Caco-2 (cell line): ENCODE measurements at regions not wholly inside any gene's neighbourhood (a gene's known extent, or its start where the extent isn't known, plus 50 kb on each side); places are given as distances from the start of the nearest gene placed in this dataset.

Experiments
- BruUV-seq: library from RNA; stranded (reverse); fragments of 400-500 nt; replicated peaks from 2 replicates; lab custom pipeline; 2021; lab: Mats Ljungman, UMichigan
- CTCF ChIA-PET: fragments of 300-600 bp; sonication (Branson Sonifier 250); formaldehyde crosslinking; loops from one replicate; lab custom pipeline; 2022; ENCODE audit warnings: antibody characterized with exemption; lab: Charles Lee
- POLR2A ChIA-PET: fragments of 300-600 bp; sonication (Branson Sonifier 250); formaldehyde crosslinking; loops from one replicate; lab custom pipeline; 2022; ENCODE audit warnings: antibody characterized with exemption; lab: Charles Lee
- DNase-seq, 2 experiments: peaks; one replicate each; pipeline versions ENCODE4 v3.0.0 to v3.0.0-alpha.2; 2020 to 2022
- H3K27me3 ChIP-seq: replicated peaks from 2 replicates; pipeline ENCODE4 v1.6.0; 2011; ENCODE audit warnings: low read length; ENCODE audit not compliant: control insufficient read depth, insufficient read depth
- H3K36me3 ChIP-seq: 2 replicates; pipeline ENCODE4 v1.5.1; 2011; ENCODE audit warnings: low read length; ENCODE audit not compliant: control insufficient read depth, insufficient read depth
- H3K4me1 ChIP-seq: fragments of 250-450 bp; sonication (Bioruptor Pico); 2 replicates; pipeline ENCODE4 v1.5.1; 2020; ENCODE audit warnings: mild to moderate bottlenecking
- H3K4me3 ChIP-seq: 2 replicates; pipeline ENCODE4 v1.5.1; 2011; ENCODE audit warnings: low read depth, mild to moderate bottlenecking, control low read depth, low read length
- H3K9me3 ChIP-seq: fragments of 250-450 bp; sonication (Bioruptor Pico); 2 replicates; pipeline ENCODE4 v1.5.1; 2020; ENCODE audit warnings: mild to moderate bottlenecking, moderate library complexity
- H3K27ac Mint-ChIP-seq: one replicate; pipeline ENCODE4 v1.8.0; 2022; ENCODE audit warnings: mixed read lengths; ENCODE audit not compliant: unreplicated experiment
- H3K27me3 Mint-ChIP-seq: one replicate; pipeline ENCODE4 v1.8.0; 2022; ENCODE audit warnings: mixed read lengths; ENCODE audit not compliant: insufficient read depth, unreplicated experiment
- H3K36me3 Mint-ChIP-seq: one replicate; pipeline ENCODE4 v1.8.0; 2022; ENCODE audit warnings: mild to moderate bottlenecking, mixed read lengths; ENCODE audit not compliant: insufficient read depth, unreplicated experiment
- H3K4me1 Mint-ChIP-seq: one replicate; pipeline ENCODE4 v1.8.0; 2022; ENCODE audit warnings: low read depth, mixed read lengths; ENCODE audit not compliant: unreplicated experiment
- H3K4me3 Mint-ChIP-seq: one replicate; pipeline ENCODE4 v1.8.0; 2022; ENCODE audit warnings: mild to moderate bottlenecking, moderate library complexity, mixed read lengths; ENCODE audit not compliant: unreplicated experiment
- H3K9me3 Mint-ChIP-seq: one replicate; pipeline ENCODE4 v1.8.0; 2022; ENCODE audit warnings: mixed read lengths; ENCODE audit not compliant: unreplicated experiment
- intact Hi-C: fragments of 100-400 bp; cut with micrococcal nuclease; formaldehyde crosslinking; loops from one replicate; pipeline ENCODE4 v1.10.0; 2022; ENCODE audit not compliant: unreplicated experiment
- TF ChIP-seq, protein P1 (sequence below), 2 experiments: fragments of 200-600 bp in 1 of 2; IDR thresholded peaks; 1 replicate in 1 of 2; 2 replicates in 1 of 2; pipeline versions ENCODE4 v1.5.1 to v1.8.0; 2011 to 2022; ENCODE audit warnings: antibody characterized with exemption in 1 of 2, control low read depth in 1 of 2, inconsistent platforms in 1 of 2, low read depth in 1 of 2, low read length in 1 of 2, mild to moderate bottlenecking in 1 of 2, moderate library complexity in 1 of 2; ENCODE audit not compliant: insufficient read depth in 1 of 2, severe bottlenecking in 1 of 2, unreplicated experiment in 1 of 2

DNA sequence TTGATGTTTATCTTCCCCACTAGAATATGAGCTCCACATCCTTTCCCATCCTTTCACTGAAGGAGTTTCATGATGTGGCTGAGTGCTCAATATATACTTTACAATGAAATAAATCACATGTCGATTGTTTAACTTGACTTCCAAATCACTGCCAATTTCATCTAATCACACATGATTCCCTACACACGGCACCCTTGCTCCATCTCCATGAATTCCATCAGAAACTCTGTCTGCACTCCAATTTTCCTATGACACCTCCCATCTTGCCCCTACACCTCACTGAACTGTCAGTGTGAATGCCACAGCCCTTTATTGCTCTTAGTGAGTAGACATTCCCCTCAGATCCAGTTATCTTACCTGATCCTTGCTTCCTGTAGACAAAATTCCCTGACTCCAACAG lies 366.0 kb downstream of the CMPK2 start:
- no TSS peak for BruUV-seq
- no peaks in the 10 kb centered on the region for H3K4me1 ChIP-seq
- no peaks in the 10 kb centered on the region for H3K9me3 ChIP-seq
- Mint-ChIP-seq H3K9me3 (no peaks in the 10 kb centered on the region), H3K27ac (no peak overlapping the region), H3K4me1 (no peaks in the 10 kb centered on the region), H3K36me3 (no peaks in the 10 kb centered on the region), H3K27me3 (peaks cover 6% of the 10 kb centered on the region), H3K4me3 (no peak overlapping the region)
- CTCF ChIA-PET: no interaction called here
- H3K4me3 ChIP-seq: no peak overlapping the region
- H3K36me3 ChIP-seq: no peaks in the 10 kb centered on the region
- TF ChIP-seq, protein P1, sequence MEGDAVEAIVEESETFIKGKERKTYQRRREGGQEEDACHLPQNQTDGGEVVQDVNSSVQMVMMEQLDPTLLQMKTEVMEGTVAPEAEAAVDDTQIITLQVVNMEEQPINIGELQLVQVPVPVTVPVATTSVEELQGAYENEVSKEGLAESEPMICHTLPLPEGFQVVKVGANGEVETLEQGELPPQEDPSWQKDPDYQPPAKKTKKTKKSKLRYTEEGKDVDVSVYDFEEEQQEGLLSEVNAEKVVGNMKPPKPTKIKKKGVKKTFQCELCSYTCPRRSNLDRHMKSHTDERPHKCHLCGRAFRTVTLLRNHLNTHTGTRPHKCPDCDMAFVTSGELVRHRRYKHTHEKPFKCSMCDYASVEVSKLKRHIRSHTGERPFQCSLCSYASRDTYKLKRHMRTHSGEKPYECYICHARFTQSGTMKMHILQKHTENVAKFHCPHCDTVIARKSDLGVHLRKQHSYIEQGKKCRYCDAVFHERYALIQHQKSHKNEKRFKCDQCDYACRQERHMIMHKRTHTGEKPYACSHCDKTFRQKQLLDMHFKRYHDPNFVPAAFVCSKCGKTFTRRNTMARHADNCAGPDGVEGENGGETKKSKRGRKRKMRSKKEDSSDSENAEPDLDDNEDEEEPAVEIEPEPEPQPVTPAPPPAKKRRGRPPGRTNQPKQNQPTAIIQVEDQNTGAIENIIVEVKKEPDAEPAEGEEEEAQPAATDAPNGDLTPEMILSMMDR (IDR thresholded peaks at IDR 0.05; ENCODE audit: insufficient read depth in 1 of 2, low read depth in 1 of 2, low read length in 1 of 2, severe bottlenecking in 1 of 2, unreplicated experiment in 1 of 2): no peak
- DNase-seq: no peak
- intact Hi-C loops: no loop called here
- H3K27me3 ChIP-seq: no peaks in the 10 kb centered on the region
- POLR2A ChIA-PET: no interaction called here

DNA sequence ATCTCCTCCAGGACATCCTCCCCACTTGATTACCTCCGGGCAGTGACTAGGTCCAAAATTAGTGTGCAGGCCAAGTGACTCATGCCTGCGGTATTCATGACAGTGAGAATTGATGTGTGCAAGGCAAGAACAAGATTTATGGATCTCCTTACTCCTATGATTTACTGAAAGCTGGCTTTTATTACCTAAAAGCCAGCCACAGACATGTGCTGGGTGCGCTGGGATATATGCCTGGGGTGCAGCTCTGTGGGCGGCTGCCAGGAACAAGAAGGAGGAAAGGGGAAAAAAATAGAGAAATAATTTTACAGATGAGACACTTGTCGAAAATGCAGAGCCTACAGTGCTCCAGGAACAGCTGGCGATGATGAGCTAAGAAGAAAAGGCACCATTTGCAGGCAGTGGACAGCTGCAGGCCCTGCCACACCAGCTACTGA lies 359.3 kb downstream of the CMPK2 start:
- no peak for DNase-seq
- Mint-ChIP-seq H3K4me3 (no peak overlapping the region), H3K9me3 (no peaks in the 10 kb centered on the region), H3K27ac (no peak overlapping the region), H3K36me3 (no peaks in the 10 kb centered on the region), H3K4me1 (peaks cover 7% of the 10 kb centered on the region), H3K27me3 (no peaks in the 10 kb centered on the region)
- Histone ChIP-seq H3K36me3 (no peaks in the 10 kb centered on the region), H3K4me1 (no peaks in the 10 kb centered on the region), H3K9me3 (no peaks in the 10 kb centered on the region), H3K27me3 (no peaks in the 10 kb centered on the region), H3K4me3 (no peak overlapping the region)
- ChIA-PET POLR2A (no interaction called here), CTCF (no interaction called here)
- no TSS peak for BruUV-seq
- TF ChIP-seq, protein P1 (IDR thresholded peaks at IDR 0.05; ENCODE audit: insufficient read depth in 1 of 2, low read depth in 1 of 2, low read length in 1 of 2, severe bottlenecking in 1 of 2, unreplicated experiment in 1 of 2): no peak
- intact Hi-C loops: no loop called here

- ChIA-PET CTCF (no interaction called here), POLR2A (no interaction called here)
- Mint-ChIP-seq H3K36me3 (no peaks in the 10 kb centered on the region), H3K27ac (no peak overlapping the region), H3K9me3 (no peaks in the 10 kb centered on the region), H3K4me3 (no peak overlapping the region), H3K27me3 (no peaks in the 10 kb centered on the region), H3K4me1 (peaks cover 7% of the 10 kb centered on the region)
- no peak overlapping the region for H3K4me3 ChIP-seq
- TF ChIP-seq, protein P1 (IDR thresholded peaks at IDR 0.05; ENCODE audit: insufficient read depth in 1 of 2, low read depth in 1 of 2, low read length in 1 of 2, severe bottlenecking in 1 of 2, unreplicated experiment in 1 of 2): no peak
- H3K27me3 ChIP-seq: no peaks in the 10 kb centered on the region
- H3K4me1 ChIP-seq: no peaks in the 10 kb centered on the region
- BruUV-seq: no TSS peak
- DNase-seq: no peak
- H3K36me3 ChIP-seq: no peaks in the 10 kb centered on the region
- no peaks in the 10 kb centered on the region for H3K9me3 ChIP-seq
- intact Hi-C loops: no loop called here
Measured at GRCh38 chr2:6506859-6507258, 358.8 kb downstream of the CMPK2 start.
